K562 (cell line): ENCODE measurements at regions not wholly inside any gene's neighbourhood (a gene's known extent, or its start where the extent isn't known, plus 50 kb on each side); places are given as distances from the start of the nearest gene placed in this dataset.

Experiments used
- CTCF ChIP-seq, 3 experiments: IDR thresholded peaks in 2 of 3; conservative IDR thresholded peaks in 1 of 3; 2 replicates each; pipeline ENCODE4 v1.5.1; 2011 to 2012; ENCODE audit warnings: low read length in 3 of 3, mild to moderate bottlenecking in 3 of 3, control low read depth in 2 of 3, improper control_type of control experiment in 1 of 3, inconsistent platforms in 1 of 3, low read depth in 1 of 3, mixed read lengths in 1 of 3, moderate library complexity in 1 of 3; ENCODE audit not compliant: insufficient read depth in 2 of 3
- EP300 ChIP-seq: IDR thresholded peaks from 2 replicates; pipeline ENCODE4 v1.6.1; 2012; ENCODE audit warnings: low read length, improper control_type of control experiment
- FOXM1 ChIP-seq, 2 experiments: fragments of 450-650 bp in 1 of 2; sonication (generic) in 1 of 2; formaldehyde crosslinking in 1 of 2; IDR thresholded peaks; 2 replicates each; pipeline versions ENCODE4 v1.6.1 to v1.9.0; 2017 to 2022; ENCODE audit warnings: low read depth in 2 of 2, mild to moderate bottlenecking in 2 of 2, missing genetic modification reagents in 1 of 2, moderate library complexity in 1 of 2
- HDAC2 ChIP-seq: fragments of 450-650 bp; IDR thresholded peaks from 2 replicates; pipeline ENCODE4 v1.6.1; 2016; ENCODE audit warnings: mild to moderate bottlenecking
- HSF4 ChIP-seq: fragments of 250-450 bp; sonication (Bioruptor Pico); IDR thresholded peaks from 2 replicates; pipeline ENCODE4 v2.1.2; 2022; ENCODE audit warnings: mild to moderate bottlenecking, moderate library complexity, borderline replicate concordance
- JUND ChIP-seq, 2 experiments: IDR thresholded peaks; 2 replicates in 1 of 2; 3 replicates in 1 of 2; pipeline ENCODE4 v1.6.1; 2011; ENCODE audit warnings: borderline replicate concordance in 2 of 2, low read depth in 2 of 2, low read length in 2 of 2, improper control_type of control experiment in 1 of 2, missing biosample characterization in 1 of 2, missing genetic modification characterization in 1 of 2, missing genetic modification reagents in 1 of 2
- MTA1 ChIP-seq: fragments of 450-650 bp; IDR thresholded peaks from 2 replicates; pipeline ENCODE4 v1.6.1; 2017; ENCODE audit warnings: borderline replicate concordance
- PPARD ChIP-seq: fragments of 250-450 bp; sonication (Bioruptor Pico); IDR thresholded peaks from 2 replicates; pipeline ENCODE4 v1.8.0; 2022; ENCODE audit warnings: inconsistent platforms, mild to moderate bottlenecking, moderate library complexity
- RCOR1 ChIP-seq, 2 experiments: IDR thresholded peaks; 2 replicates each; pipeline ENCODE4 v1.6.1; 2012; ENCODE audit warnings: low read depth in 2 of 2, low read length in 2 of 2, borderline replicate concordance in 1 of 2, improper control_type of control experiment in 1 of 2
- SP2 ChIP-seq: IDR thresholded peaks from 2 replicates; pipeline ENCODE4 v1.6.1; 2011; ENCODE audit warnings: mild to moderate bottlenecking, low read depth, low read length, moderate library complexity; ENCODE audit not compliant: poor library complexity, severe bottlenecking; ENCODE audit errors: extremely low read depth
- TCF7L2 ChIP-seq: fragments of 150-350 bp; IDR thresholded peaks from 2 replicates; pipeline ENCODE4 v1.6.1; 2016; ENCODE audit warnings: low read depth, mild to moderate bottlenecking, low read length, moderate library complexity

GRCh38 chr15:69513450-69513960 is 60.9 kb downstream of the RPLP1 start:
- TF ChIP-seq JUND (IDR thresholded peaks at IDR 0.05; ENCODE audit: borderline replicate concordance, low read depth, low read length) (no peak), JUND (tag; IDR thresholded peaks at IDR 0.05; ENCODE audit: borderline replicate concordance, low read depth, low read length) (no peak), FOXM1 (IDR thresholded peaks at IDR 0.05; ENCODE audit: low read depth) (no peak), FOXM1 (CRISPR knock-in tag; IDR thresholded peaks at IDR 0.05; ENCODE audit: low read depth) (no peak), CTCF (IDR thresholded peaks at IDR 0.05 in 2 of 3, conservative IDR thresholded peaks at IDR 0.05 in 1 of 3; ENCODE audit: insufficient read depth in 2 of 3, low read depth in 1 of 3, low read length in 3 of 3) (no peak), RCOR1 (IDR thresholded peaks at IDR 0.05; ENCODE audit: borderline replicate concordance in 1 of 2, low read depth in 2 of 2, low read length in 2 of 2) (no peak), SP2 (no peak), TCF7L2 (no peak), HSF4 (CRISPR knock-in tag) (no peak), EP300 (no peak), PPARD (CRISPR knock-in tag) (no peak), HDAC2 (no peak), MTA1 (no peak)
